Esophagus squamous epithelium (tissue), 5 donors: ENCODE measurements at regions not wholly inside any gene's neighbourhood (a gene's known extent, or its start where the extent isn't known, plus 50 kb on each side); places are given as distances from the start of the nearest gene placed in this dataset.
"Not testable (repeated sequence)": the region's sequence is repeated elsewhere in the genome, so short reads cannot be mapped to it uniquely, and the experiment has no call there.

Experiments used
- DNase-seq: peaks from one replicate; lab custom pipeline; 2025; lab: John Stamatoyannopoulos, UW
- H3K27ac ChIP-seq, 4 donors: fragments of 200-600 bp; sonication (generic); one replicate each; pipeline ENCODE4 v1.5.1; 2016 to 2019; ENCODE audit warnings: mild to moderate bottlenecking in 1 of 4
- H3K27me3 ChIP-seq, 4 donors: fragments of 200-600 bp; sonication (generic); 1 replicate in 3 of 4; 2 replicates in 1 of 4; pipeline versions ENCODE4 v1.5.1 to v1.6.0; 2017 to 2021; ENCODE audit warnings: antibody characterized with exemption in 1 of 4
- H3K36me3 ChIP-seq, 3 donors: fragments of 200-600 bp; sonication (generic); one replicate each; pipeline ENCODE4 v1.5.1; 2016 to 2019
- H3K4me1 ChIP-seq, 3 donors: fragments of 200-600 bp; sonication (generic); one replicate each; pipeline ENCODE4 v1.5.1; 2017 to 2019
- H3K4me3 ChIP-seq, 4 donors: fragments of 200-600 bp; sonication (generic); 1 replicate in 3 of 4; 2 replicates in 1 of 4; pipeline ENCODE4 v1.5.1; 2016 to 2019; ENCODE audit warnings: mild to moderate bottlenecking in 2 of 4, moderate library complexity in 1 of 4
- H3K9me3 ChIP-seq, 3 donors: fragments of 200-600 bp; sonication (generic); one replicate each; pipeline ENCODE4 v1.5.1; 2016 to 2019
- CTCF ChIP-seq, 6 experiments: fragments of 450-650 bp in 4 of 6; fragments of 200-600 bp in 2 of 6; sonication (generic) in 2 of 6; IDR thresholded peaks; one replicate each; pipeline ENCODE4 v1.5.1; 2016 to 2019; ENCODE audit warnings: antibody characterized with exemption in 6 of 6, mild to moderate bottlenecking in 4 of 6, moderate library complexity in 4 of 6
- POLR2A ChIP-seq, 4 donors: fragments of 450-650 bp; IDR thresholded peaks; one replicate each; pipeline ENCODE4 v1.6.1; 2017; ENCODE audit warnings: antibody characterized with exemption in 4 of 4, mild to moderate bottlenecking in 4 of 4, moderate library complexity in 3 of 4
- WGBS, 2 donors: methylation state at CpG; one replicate each; pipeline ENCODE4 v1.1.5; 2018; 5-methylcytosine and 5-hydroxymethylcytosine counted together
- intact Hi-C: fragments of 100-400 bp; cut with DNase I; formaldehyde crosslinking; loops from one replicate; pipeline ENCODE4 v1.15.0; 2022
- donor health status: DM: yes; HTN: yes; CAD: no.

DNA sequence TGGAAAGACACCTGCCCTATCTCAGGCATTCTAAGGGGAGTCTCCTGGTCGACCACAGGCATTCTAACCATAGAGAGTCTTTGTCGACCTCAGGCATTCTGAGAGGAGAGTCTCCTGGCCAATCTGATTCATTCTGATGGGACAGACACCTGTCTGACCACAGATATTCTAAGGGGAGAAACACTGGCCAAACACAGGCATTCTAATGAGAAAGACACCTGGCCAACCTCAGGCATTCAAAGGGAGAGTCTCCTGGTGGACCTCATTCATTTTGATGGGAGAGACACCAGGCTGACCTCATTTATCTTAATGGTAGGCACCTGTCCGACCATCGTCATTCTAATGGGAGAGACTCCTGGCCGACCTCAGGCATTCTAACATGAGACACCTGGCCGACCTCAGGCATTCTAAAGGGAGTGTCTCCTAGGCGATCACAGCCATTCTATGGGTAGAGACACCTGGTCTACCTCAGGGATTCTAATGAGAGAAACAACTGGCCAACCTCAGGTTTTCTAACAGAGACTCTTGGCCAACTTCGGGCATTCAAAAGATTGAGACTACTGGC lies 1351.5 kb downstream of the UQCRFS1 start:
- Histone ChIP-seq H3K27me3 (no peaks in the 10 kb centered on the region), H3K27ac (no peak overlapping the region), H3K4me1 (no peaks in the 10 kb centered on the region), H3K36me3 (no peaks in the 10 kb centered on the region), H3K4me3 (no peak overlapping the region), H3K9me3 (peaks cover 0 to 52% (median 36%) of the 10 kb centered on the region in 3 donors)
- WGBS, 2 donors, result 77 to 87% methylated on average over 6 to 7 of the region's 8 CpGs
- intact Hi-C loops, result no loop called here
- DNase-seq, result no peak
- no peak for TF ChIP-seq CTCF (IDR thresholded peaks at IDR 0.05)
- no peak for TF ChIP-seq POLR2A (IDR thresholded peaks at IDR 0.05)

DNA sequence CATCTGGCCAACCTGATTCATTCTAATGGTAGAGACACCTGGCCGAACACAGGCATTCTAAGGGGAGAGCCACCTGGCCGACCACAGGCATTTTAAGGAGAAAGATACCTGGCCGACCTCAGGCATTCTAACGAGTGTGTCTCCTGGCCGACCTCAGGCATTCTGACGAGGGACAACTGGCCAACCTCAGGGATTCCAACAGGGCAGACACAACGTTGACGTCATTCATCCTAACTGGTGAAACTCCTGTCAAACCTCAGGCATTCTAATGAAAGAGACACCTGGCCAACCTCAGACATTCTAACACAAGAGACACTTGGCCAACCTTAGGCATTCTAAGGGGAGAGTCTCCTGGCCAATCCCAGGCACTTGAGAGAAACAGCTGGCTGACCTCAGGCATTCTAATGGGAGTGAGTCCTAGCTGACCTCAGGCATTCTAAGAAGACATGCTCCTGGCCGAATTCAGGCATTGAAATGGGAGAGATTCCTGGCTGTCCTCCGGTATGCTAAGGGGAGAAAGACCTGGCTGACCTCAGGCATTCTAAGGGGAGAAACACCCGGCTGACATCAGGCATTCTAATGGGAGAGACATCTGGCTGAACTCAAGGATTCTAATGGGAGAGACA lies 1352.5 kb downstream of the UQCRFS1 start:
- 70 to 88% methylated on average over 3 to 8 of the region's 11 CpGs for WGBS, 2 donors
- no peak overlapping the region for H3K27ac ChIP-seq
- peaks cover 0 to 46% (median 36%) of the 10 kb centered on the region in 3 donors for H3K9me3 ChIP-seq
- intact Hi-C loops, result no loop called here
- no peaks in the 10 kb centered on the region for H3K27me3 ChIP-seq
- TF ChIP-seq CTCF (IDR thresholded peaks at IDR 0.05), result no peak
- no peak for TF ChIP-seq POLR2A (IDR thresholded peaks at IDR 0.05)
- no peak for DNase-seq
- no peaks in the 10 kb centered on the region for H3K36me3 ChIP-seq
- H3K4me3 ChIP-seq, result no peak overlapping the region
- H3K4me1 ChIP-seq, result no peaks in the 10 kb centered on the region

DNA sequence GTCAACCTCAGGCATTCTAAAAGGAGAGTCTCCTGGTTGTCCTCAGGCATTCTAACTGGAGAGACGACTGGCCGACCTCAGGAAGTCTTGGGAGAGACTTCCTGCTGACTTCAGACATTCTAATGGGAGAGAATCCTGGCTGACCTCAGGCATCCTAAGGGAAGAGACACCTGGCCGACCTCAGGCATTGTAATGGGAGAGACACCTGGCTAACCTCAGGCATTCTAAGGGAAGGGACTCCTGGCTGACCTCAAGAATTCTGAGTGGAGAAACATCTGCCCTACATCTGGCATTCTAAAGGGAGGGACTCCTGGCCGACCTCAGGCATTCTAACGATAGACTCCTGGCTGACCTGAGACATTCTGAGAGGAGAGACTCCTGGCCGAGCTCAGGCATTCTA lies 1353.3 kb downstream of the UQCRFS1 start:
- Histone ChIP-seq H3K9me3 (peaks cover 0 to 46% (median 39%) of the 10 kb centered on the region in 3 donors), H3K4me3 (no peak overlapping the region), H3K4me1 (no peaks in the 10 kb centered on the region), H3K36me3 (no peaks in the 10 kb centered on the region), H3K27ac (no peak overlapping the region), H3K27me3 (no peaks in the 10 kb centered on the region)
- TF ChIP-seq CTCF (IDR thresholded peaks at IDR 0.05) (no peak), POLR2A (IDR thresholded peaks at IDR 0.05) (no peak)
- WGBS, 2 donors, result 50 to 73% methylated on average over 1 to 3 of the region's 6 CpGs
- no peak for DNase-seq
- intact Hi-C loops, result no loop called here

- Histone ChIP-seq H3K4me1 (no peaks in the 10 kb centered on the region), H3K27me3 (no peaks in the 10 kb centered on the region), H3K9me3 (peaks cover 0 to 46% (median 39%) of the 10 kb centered on the region in 3 donors), H3K4me3 (no peak overlapping the region), H3K36me3 (no peaks in the 10 kb centered on the region), H3K27ac (no peak overlapping the region)
- no peak for DNase-seq
- 63 to 75% methylated on average over 5 to 7 of the region's 7 CpGs for WGBS, 2 donors
- TF ChIP-seq CTCF (IDR thresholded peaks at IDR 0.05), result no peak
- no peak for TF ChIP-seq POLR2A (IDR thresholded peaks at IDR 0.05)
- intact Hi-C loops, result no loop called here
These were observed 1353.9 kb downstream of the UQCRFS1 start for GRCh38 chr19:27858981-27859581.

- H3K4me3 ChIP-seq, H3K27ac ChIP-seq, intact Hi-C loops, H3K27me3 ChIP-seq, H3K36me3 ChIP-seq, DNase-seq, H3K4me1 ChIP-seq: not testable (repeated sequence)
- peaks cover 0 to 56% (median 34%) of the 10 kb centered on the region in 3 donors for H3K9me3 ChIP-seq
- 77 to 80% methylated on average over 5 to 6 of the region's 7 CpGs for WGBS, 2 donors
These were observed 1360.0 kb downstream of the UQCRFS1 start for GRCh38 chr19:27852931-27853330.
